ENCODE measurements at regions not wholly inside any gene's neighbourhood (a gene's known extent, or its start where the extent isn't known, plus 50 kb on each side); places are given as distances from the start of the nearest gene placed in this dataset.

- FAIRE-seq (no peak), DNase-seq (ENCODE audit: insufficient read length, low spot score) (no peak)
These were observed 502.3 kb upstream of the ZMIZ1 start for GRCh38 chr10:78566284-78567111.

DNA sequence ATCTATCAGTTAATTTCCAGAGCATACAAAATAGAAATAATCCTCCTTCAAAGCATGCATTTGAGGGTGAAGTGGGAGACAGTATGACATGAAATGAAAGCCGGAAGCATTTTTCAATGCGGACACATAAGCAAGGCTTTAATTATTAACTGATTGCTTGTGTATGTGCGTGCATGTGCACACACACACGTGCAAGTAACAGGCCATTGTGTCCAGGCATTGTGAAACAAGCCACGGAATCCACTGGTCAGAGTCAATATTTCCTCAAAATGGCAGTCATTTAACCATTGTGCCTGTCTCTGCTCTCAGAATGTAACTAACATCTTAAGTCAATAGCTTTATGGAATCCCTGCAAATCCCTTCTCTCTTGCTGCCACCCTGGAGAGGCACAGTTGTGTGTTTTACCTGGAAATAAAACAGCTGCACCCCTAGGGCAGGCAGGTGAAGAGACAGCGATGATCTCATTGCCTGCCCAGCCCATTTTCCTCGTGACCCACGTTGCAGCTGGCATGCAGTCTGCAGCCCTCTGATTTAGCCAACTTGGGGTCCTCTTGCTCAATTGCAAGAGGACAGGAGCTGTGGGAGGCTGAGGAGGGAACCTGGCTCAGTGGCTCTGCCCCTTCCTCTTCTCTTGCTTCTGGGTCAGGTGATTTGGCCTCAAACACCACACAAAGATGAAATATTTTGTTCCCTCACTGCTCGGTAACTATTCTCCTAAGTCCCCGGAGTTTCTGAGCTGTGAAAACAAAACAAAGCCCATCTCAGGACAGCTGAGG is 500.9 kb upstream of the ZMIZ1 start:
- no peak for DNase-seq (ENCODE audit: insufficient read length, low spot score)
- FAIRE-seq = no peak

DNA sequence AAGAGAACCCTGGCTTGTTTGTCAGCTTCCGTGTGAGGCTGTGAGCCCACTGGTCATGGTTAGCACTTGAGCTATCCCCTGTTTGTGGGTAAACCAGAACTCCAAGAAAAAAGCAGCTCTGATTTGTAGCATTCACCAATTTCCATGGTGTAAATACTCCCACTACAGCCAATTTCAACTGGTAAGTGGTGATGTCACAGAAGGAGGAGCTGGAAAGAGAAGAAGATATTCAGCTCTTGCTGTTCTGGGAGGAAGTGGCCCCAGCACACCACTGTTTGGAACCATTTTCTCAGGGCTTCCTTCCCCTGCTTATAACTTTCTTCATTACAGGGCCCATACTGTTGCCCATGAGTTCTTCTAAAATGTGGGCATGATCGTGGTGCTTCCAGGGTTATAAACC is 500.1 kb upstream of the ZMIZ1 start:
- FAIRE-seq = no peak

DNA sequence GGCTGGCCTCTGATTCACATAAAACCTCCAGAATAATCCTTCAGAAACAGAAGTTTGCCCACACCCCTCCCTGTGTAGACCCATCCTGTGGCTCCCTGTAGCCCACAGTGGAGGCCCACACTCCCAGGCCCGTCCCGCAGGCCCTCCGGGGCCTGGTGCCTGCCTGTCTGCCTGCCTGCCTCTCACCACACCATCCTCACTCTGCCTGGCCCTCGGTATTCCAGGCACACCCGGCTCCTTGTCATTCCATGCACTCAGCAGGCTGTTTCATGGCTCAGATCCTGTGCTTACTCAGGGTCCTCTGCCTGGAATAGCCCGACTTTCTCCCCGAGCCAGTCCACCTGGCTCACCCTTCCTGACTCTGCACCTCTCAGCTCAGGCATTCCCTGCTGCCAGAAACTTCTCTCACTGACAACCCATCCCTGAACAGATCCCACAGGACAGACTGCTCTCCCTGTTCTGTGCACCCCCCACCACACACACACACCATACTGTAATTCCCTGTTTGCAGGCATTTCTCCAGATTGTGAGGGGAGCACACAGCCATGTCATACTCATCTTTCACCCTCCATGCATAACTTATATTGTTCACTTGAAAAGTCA is 498.0 kb upstream of the ZMIZ1 start:
- no peak for DNase-seq (ENCODE audit: insufficient read length, low spot score)
- no peak for FAIRE-seq

More for the DNA sequence above, 500.1 kb upstream of the ZMIZ1 start:
- no peak for DNase-seq (ENCODE audit: insufficient read length, low spot score)

- FAIRE-seq (no peak), DNase-seq (ENCODE audit: insufficient read length, low spot score) (no peak)
These were observed 497.5 kb upstream of the ZMIZ1 start for GRCh38 chr10:78571286-78571685.

DNA sequence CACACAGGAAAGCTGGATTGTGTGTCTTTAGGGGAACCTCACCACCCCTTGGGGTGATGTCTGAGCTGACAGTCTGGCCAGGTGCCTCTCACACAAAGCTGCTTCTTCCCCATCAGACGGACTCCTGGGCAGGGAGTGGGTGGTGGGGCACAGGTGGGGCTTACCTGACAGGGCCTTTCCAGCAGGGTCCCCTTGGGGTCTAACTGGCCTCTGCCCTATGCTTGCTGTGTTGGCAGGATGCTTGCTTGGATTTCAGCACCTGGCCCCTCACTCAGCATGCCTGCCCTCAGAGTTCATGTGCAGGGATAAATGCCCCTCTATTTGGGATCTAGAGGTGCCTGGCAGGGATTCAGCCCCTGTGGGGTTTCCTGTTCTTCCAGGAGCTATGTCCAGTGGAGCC is 496.9 kb upstream of the ZMIZ1 start:
- no peak for FAIRE-seq

DNA sequence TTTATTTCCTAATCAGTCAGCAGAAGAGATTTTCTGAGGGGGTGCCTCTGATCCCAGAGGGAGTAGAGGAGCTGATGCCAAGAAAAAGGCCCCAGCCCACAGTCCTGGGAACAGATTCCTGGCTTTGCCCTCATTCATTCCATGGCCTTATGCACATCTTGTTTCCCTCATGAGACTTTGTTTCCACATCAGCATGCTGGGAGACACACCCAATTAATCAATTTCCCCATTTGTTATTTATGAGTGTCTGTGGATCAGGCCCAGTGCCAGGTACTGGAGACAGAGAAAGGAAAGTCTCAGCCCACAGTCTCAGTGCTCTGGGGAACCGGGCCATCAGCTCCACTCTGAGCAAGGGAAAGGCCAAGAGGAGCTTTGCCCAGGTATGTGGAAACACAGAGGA is 496.2 kb upstream of the ZMIZ1 start:
- no peak for DNase-seq (ENCODE audit: insufficient read length, low spot score)
- FAIRE-seq = no peak

More for the DNA sequence above, 496.9 kb upstream of the ZMIZ1 start:
- no peak for DNase-seq (ENCODE audit: insufficient read length, low spot score)

DNA sequence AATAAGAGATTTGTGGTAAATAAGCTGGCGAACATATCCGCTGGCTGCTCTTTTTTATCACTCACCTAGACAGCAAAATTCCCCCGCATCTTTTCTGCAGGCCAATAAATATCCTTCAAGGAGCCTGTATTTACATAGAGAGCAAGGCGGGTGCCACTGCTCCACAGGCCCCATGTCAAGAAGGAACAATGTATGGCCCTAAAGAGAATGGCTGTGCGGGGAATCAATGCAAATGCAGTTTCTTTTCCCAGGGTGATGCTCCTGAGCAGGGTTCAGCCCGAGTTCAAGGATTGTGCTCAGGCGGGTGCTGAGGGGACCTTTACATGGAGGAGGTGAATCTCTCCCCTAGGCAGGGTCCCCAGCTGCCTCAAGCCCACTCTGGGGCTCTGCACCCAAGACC is 494.2 kb upstream of the ZMIZ1 start:
- DNase-seq (ENCODE audit: insufficient read length, low spot score) (no peak), FAIRE-seq (no peak)

DNA sequence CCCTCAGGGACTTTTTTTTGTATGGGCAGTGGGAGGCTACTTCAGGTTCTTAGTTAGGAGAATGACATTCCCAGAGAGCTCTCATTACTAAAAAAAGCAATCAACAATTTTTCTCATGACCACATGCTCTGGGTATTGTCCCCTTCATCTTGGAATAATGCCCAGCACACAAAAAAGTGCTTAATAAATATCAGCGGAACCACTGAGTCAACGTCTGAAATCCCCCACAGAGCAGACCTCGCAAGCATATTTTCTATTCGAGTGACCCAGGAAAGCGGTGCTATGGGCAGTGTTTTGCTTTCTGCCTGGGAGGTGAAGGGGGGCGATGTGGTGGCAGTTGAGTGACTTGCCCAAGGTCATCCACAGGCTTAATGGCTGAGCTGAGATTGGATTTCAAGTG is 493.4 kb upstream of the ZMIZ1 start:
- DNase-seq (ENCODE audit: insufficient read length, low spot score) (no peak), FAIRE-seq (no peak)

DNA sequence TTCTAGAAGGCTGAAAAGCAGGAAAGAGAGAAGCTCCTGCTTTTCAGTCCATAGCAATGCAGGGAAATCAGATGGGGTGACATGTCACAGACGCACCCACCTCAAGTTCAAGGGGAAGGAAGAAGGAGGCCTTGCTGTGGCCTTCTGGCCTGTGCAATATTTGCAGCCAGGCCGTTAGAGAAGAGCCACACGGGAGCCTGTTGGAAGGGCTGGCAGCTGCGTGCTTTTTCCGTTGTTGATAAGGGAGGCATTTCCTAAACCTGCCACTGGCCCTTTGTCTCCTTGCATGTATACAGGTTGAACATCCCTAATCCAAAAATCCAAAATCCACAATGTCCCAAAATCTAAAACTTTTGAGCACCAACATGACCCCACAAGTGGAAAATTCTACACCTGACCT is 492.5 kb upstream of the ZMIZ1 start:
- no peak for FAIRE-seq
- no peak for DNase-seq (ENCODE audit: insufficient read length, low spot score)

- FAIRE-seq = no peak
- no peak for DNase-seq (ENCODE audit: insufficient read length, low spot score)
These were observed 491.1 kb upstream of the ZMIZ1 start for GRCh38 chr10:78577712-78578111.

GRCh38 chr10:78578929-78579328 is 489.8 kb upstream of the ZMIZ1 start:
- DNase-seq (ENCODE audit: insufficient read length, low spot score) (no peak), FAIRE-seq (no peak)

DNA sequence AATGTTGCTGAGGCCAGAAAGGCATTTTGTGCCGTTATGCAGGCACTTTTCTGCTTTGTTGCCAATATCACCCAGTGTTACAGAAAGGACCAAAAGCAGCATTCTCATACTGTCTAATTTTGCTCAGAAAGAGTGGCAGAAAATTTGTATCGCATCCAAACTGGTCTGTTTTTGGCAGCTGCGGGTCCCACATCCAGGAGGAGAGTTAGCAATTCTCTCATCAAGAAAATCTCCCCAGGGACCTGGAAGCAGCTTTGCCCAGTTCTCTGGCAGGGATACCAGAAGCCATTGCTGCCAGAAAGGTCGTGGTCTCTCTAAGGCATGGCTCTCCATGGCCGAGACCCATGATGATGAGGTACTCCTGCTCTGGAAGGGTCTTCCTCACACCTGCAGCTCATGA is 489.2 kb upstream of the ZMIZ1 start:
- DNase-seq (ENCODE audit: insufficient read length, low spot score) (no peak), FAIRE-seq (no peak)

DNA sequence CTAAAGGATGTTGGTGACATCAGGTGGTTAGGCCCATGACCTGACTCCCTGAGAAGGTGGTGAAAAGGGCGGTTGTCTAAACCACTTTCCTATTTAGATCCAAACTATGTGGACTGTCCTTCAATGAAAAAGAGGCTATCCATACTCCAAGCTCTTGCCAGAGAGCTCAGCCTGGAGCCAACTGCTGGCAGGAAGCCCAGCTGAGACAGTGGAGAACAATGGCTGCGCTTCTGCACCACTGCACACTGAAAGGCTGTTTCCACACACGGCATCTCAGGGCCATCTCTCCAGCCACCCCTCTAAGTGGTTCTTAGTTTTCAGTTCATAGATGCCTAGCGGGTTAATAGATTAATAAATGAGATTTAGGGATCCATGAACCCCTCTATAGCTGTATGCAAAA is 488.8 kb upstream of the ZMIZ1 start:
- no peak for FAIRE-seq

DNA sequence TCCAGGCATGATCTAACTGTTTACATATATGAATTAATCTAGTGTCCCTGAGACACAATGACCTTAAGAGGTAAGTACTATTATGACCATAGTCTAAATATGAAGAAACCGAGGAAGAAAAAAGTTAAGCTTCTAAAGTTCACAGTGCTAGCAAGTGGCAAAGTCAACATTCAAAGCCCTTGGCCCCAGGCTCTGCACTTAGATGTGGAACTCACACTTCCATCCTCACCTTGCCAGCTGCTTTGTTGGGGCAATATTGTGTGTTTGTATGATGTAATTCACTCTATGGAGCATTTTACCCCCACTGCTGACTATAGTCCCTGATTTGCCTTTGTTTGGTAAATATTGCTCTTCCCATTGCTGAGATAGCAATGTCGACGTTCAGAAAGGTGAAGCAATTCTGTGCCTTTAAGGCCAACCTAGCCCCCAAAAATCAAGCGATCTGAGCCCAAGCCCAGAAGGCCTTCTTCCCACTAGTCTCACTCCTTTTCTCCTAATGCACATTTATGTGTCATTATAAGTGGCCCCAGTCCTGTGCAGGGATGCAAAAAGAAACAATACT is 487.6 kb upstream of the ZMIZ1 start:
- FAIRE-seq (no peak), DNase-seq (ENCODE audit: insufficient read length, low spot score) (no peak)

More for the DNA sequence above, 488.8 kb upstream of the ZMIZ1 start:
- no peak for DNase-seq (ENCODE audit: insufficient read length, low spot score)

- FAIRE-seq = no peak
- DNase-seq (ENCODE audit: insufficient read length, low spot score) = no peak
These were observed 486.2 kb upstream of the ZMIZ1 start for GRCh38 chr10:78582540-78582939.

- FAIRE-seq (no peak), DNase-seq (ENCODE audit: insufficient read length, low spot score) (no peak)
These were observed 484.5 kb upstream of the ZMIZ1 start for GRCh38 chr10:78584266-78584665.

GRCh38 chr10:78584681-78585080 is 484.1 kb upstream of the ZMIZ1 start:
- FAIRE-seq (no peak), DNase-seq (ENCODE audit: insufficient read length, low spot score) (no peak)

DNA sequence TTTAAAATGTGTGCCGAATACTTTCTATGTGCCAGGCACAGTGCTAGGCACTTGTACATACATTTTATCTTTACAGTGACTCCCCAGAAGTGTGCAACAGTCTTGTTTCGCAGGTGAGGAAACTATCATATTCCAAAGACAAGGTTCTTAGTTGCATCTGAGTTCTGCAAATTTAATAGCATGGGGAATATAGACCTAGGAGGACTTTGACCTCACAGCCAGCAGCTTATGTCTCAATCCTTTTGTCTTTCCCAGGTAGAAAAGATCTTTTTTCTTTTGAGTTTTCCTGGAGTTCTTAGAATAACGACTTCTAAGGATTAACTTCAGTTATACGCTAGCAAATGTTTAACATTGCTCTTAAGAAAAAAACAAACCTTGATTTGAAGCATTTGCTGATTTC is 482.8 kb upstream of the ZMIZ1 start:
- FAIRE-seq = no peak
- no peak for DNase-seq (ENCODE audit: insufficient read length, low spot score)

DNA sequence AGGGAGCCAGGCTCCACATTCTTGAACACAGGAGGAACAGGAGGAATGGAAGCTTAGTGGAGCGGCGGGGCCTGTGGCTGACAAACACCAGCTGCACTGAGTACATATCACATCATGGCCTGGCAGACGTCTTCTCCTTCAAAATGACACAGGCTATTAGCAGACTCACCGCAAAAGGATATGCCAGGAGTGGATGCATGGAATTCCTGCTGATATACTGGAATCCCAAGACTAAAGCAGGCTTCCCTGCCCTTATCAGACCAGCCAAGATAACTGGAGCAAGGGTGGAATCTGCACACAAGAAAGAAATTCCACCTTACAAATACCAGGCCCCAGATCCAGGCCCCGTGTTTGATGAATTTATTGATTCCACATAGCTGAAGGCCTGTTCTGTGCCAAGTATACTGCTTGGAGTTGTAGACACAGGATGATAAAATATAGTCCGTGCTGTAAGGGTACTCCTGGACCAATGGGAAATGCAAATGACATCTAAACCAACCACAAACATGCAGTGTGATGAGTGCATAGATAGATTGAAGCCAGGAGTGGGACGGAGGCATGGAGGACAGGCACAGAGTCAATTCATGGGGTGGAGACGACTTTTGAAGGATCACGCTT is 480.5 kb upstream of the ZMIZ1 start:
- no peak for DNase-seq (ENCODE audit: insufficient read length, low spot score)
- FAIRE-seq = no peak

- no peak for DNase-seq (ENCODE audit: insufficient read length, low spot score)
- FAIRE-seq = no peak
These were observed 479.1 kb upstream of the ZMIZ1 start for GRCh38 chr10:78589687-78590086.

Data from GM19239 (cell line).